H9 (cell line): ENCODE measurements at regions not wholly inside any gene's neighbourhood (a gene's known extent, or its start where the extent isn't known, plus 50 kb on each side); places are given as distances from the start of the nearest gene placed in this dataset.

Experiments
- DNase-seq: peaks from one replicate; pipeline ENCODE4 v3.0.0-alpha.2; 2017
- H2AFZ ChIP-seq: one replicate; pipeline ENCODE4 v1.6.1; 2013; ENCODE audit warnings: mild to moderate bottlenecking, low read length, control low read depth, moderate library complexity
- H2AK5ac ChIP-seq: 2 replicates; pipeline ENCODE4 v1.6.1; 2013; ENCODE audit warnings: low read length, control low read depth, mixed read lengths; ENCODE audit not compliant: insufficient read length
- H2BK120ac ChIP-seq: one replicate; pipeline ENCODE4 v1.6.1; 2013; ENCODE audit warnings: low read depth, mild to moderate bottlenecking, low read length, control low read depth, inconsistent platforms; ENCODE audit not compliant: poor library complexity, severe bottlenecking
- H2BK12ac ChIP-seq: 2 replicates; pipeline ENCODE4 v1.6.1; 2013; ENCODE audit warnings: low read length, control low read depth, mixed read lengths, low read depth; ENCODE audit not compliant: insufficient read length
- H2BK15ac ChIP-seq: 2 replicates; pipeline ENCODE4 v1.6.1; 2013; ENCODE audit warnings: low read depth, low read length, control low read depth
- H2BK20ac ChIP-seq: one replicate; pipeline ENCODE4 v1.6.1; 2013; ENCODE audit warnings: low read depth, mild to moderate bottlenecking, low read length, control low read depth, inconsistent platforms; ENCODE audit not compliant: poor library complexity, severe bottlenecking
- H2BK5ac ChIP-seq: 2 replicates; pipeline ENCODE4 v1.6.1; 2013; ENCODE audit warnings: low read length, control low read depth, mixed read lengths; ENCODE audit not compliant: insufficient read length
- H3K14ac ChIP-seq: 2 replicates; pipeline ENCODE4 v1.6.1; 2013; ENCODE audit warnings: low read length, control low read depth; ENCODE audit not compliant: insufficient read depth
- H3K18ac ChIP-seq: 2 replicates; pipeline ENCODE4 v1.6.1; 2013; ENCODE audit warnings: low read depth, mild to moderate bottlenecking, mixed read lengths, low read length, control low read depth; ENCODE audit not compliant: insufficient read length
- H3K23ac ChIP-seq: 2 replicates; pipeline ENCODE4 v1.6.1; 2013; ENCODE audit warnings: low read length, control low read depth, mixed read lengths, low read depth; ENCODE audit not compliant: insufficient read length
- H3K23me2 ChIP-seq: 2 replicates; pipeline ENCODE4 v1.6.1; 2013; ENCODE audit warnings: low read depth, mild to moderate bottlenecking, mixed read lengths, low read length, control low read depth; ENCODE audit not compliant: insufficient read length, poor library complexity, severe bottlenecking
- H3K27ac ChIP-seq: 2 replicates; pipeline ENCODE4 v1.5.1; 2013; ENCODE audit warnings: low read length, control low read depth, mixed read lengths, low read depth; ENCODE audit not compliant: insufficient read length
- H3K27me3 ChIP-seq: 2 replicates; pipeline ENCODE4 v1.6.1; 2013; ENCODE audit warnings: low read length, control low read depth, inconsistent platforms; ENCODE audit not compliant: insufficient read depth
- H3K4ac ChIP-seq: 2 replicates; pipeline ENCODE4 v1.6.1; 2013; ENCODE audit warnings: low read depth, mild to moderate bottlenecking, control low read depth, inconsistent platforms, low read length, moderate library complexity
- H3K4me1 ChIP-seq: 2 replicates; pipeline ENCODE4 v1.6.1; 2013; ENCODE audit warnings: low read length, control low read depth, inconsistent platforms; ENCODE audit not compliant: insufficient read depth
- H3K4me2 ChIP-seq: 2 replicates; pipeline ENCODE4 v1.6.1; 2013; ENCODE audit warnings: low read length, control low read depth, mixed read lengths; ENCODE audit not compliant: insufficient read length, insufficient read depth
- H3K56ac ChIP-seq: 2 replicates; pipeline ENCODE4 v1.6.1; 2013; ENCODE audit warnings: low read depth, mild to moderate bottlenecking, mixed read lengths, low read length, control low read depth; ENCODE audit not compliant: insufficient read length
- H3K79me1 ChIP-seq: 2 replicates; pipeline ENCODE4 v1.6.1; 2013; ENCODE audit warnings: low read depth, mild to moderate bottlenecking, moderate library complexity, low read length, control low read depth, inconsistent platforms; ENCODE audit not compliant: insufficient read depth, poor library complexity, severe bottlenecking
- H3K79me2 ChIP-seq: 2 replicates; pipeline ENCODE4 v1.6.1; 2013; ENCODE audit warnings: low read length, control low read depth, inconsistent platforms; ENCODE audit not compliant: insufficient read depth
- H3K9ac ChIP-seq: 2 replicates; pipeline ENCODE4 v1.6.1; 2013; ENCODE audit warnings: low read length, control low read depth, mixed read lengths; ENCODE audit not compliant: insufficient read length; ENCODE audit errors: extremely low read depth
- H3K9me3 ChIP-seq: one replicate; pipeline ENCODE4 v1.6.1; 2013; ENCODE audit warnings: low read depth, low read length, inconsistent platforms; ENCODE audit not compliant: control insufficient read depth
- H3T11ph ChIP-seq: one replicate; pipeline ENCODE4 v1.6.1; 2013; ENCODE audit warnings: mild to moderate bottlenecking, low read length, control low read depth, inconsistent platforms
- H4K20me1 ChIP-seq: one replicate; pipeline ENCODE4 v1.6.1; 2013; ENCODE audit not compliant: control insufficient read depth, insufficient read length, insufficient read depth
- H4K5ac ChIP-seq: 2 replicates; pipeline ENCODE4 v1.6.1; 2013; ENCODE audit warnings: low read depth, mild to moderate bottlenecking, mixed read lengths, low read length, control low read depth; ENCODE audit not compliant: insufficient read length
- H4K8ac ChIP-seq: replicated peaks from 2 replicates; pipeline ENCODE4 v1.6.1; 2013; ENCODE audit warnings: low read length, control low read depth, mixed read lengths, low read depth; ENCODE audit not compliant: insufficient read length
- H4K91ac ChIP-seq: 2 replicates; pipeline ENCODE4 v1.6.1; 2013; ENCODE audit warnings: low read depth, mild to moderate bottlenecking, moderate library complexity, mixed read lengths, low read length, control low read depth; ENCODE audit not compliant: insufficient read length
- H3K27ac Mint-ChIP-seq, 3 experiments: 2 replicates in 2 of 3; 3 replicates in 1 of 3; pipeline ENCODE4 v1.8.0; 2020 to 2021; ENCODE audit warnings: mixed read lengths in 3 of 3, mild to moderate bottlenecking in 1 of 3, moderate library complexity in 1 of 3
- H3K27me3 Mint-ChIP-seq: 2 replicates; pipeline ENCODE4 v1.8.0; 2021; ENCODE audit warnings: low read depth, mild to moderate bottlenecking, moderate library complexity, mixed read lengths
- H3K36me3 Mint-ChIP-seq, 3 experiments: 2 replicates in 2 of 3; 3 replicates in 1 of 3; pipeline ENCODE4 v1.8.0; 2020 to 2021; ENCODE audit warnings: low read depth in 3 of 3, mixed read lengths in 3 of 3; ENCODE audit not compliant: insufficient read depth in 1 of 3
- H3K4me1 Mint-ChIP-seq, 2 experiments: 2 replicates each; pipeline ENCODE4 v1.8.0; 2020; ENCODE audit warnings: mixed read lengths in 2 of 2
- H3K4me3 Mint-ChIP-seq, 2 experiments: 2 replicates in 1 of 2; 3 replicates in 1 of 2; pipeline ENCODE4 v1.8.0; 2020 to 2021; ENCODE audit warnings: mild to moderate bottlenecking in 2 of 2, mixed read lengths in 2 of 2, moderate library complexity in 1 of 2
- H3K9me3 Mint-ChIP-seq, 2 experiments: 2 replicates in 1 of 2; 3 replicates in 1 of 2; pipeline ENCODE4 v1.8.0; 2020; ENCODE audit warnings: mild to moderate bottlenecking in 2 of 2, mixed read lengths in 2 of 2, moderate library complexity in 1 of 2
- CTCF ChIP-seq: fragments of 200-600 bp; sonication (generic); conservative IDR thresholded peaks from 3 replicates; pipeline ENCODE4 v1.8.0; 2021; ENCODE audit warnings: antibody characterized with exemption, mild to moderate bottlenecking
- whole genome bisulfite sequencing: extraction: QIAGEN DNeasy Blood & Tissue Kit; methylation state at CpG from one replicate; pipeline ENCODE4 v1.1.7; 2013; ENCODE audit warnings: missing lambda C conversion rate, low lambda C conversion rate, mixed read lengths; ENCODE audit not compliant: insufficient read length; ENCODE audit errors: extremely low coverage; 5-methylcytosine and 5-hydroxymethylcytosine counted together

GRCh38 chrX:63930140-63930539, 145.1 kb upstream of the ARHGEF9 start:
- Histone ChIP-seq H3K4me2 (no peak overlapping the region), H4K8ac (no peak overlapping the region), H4K5ac (no peak overlapping the region), H3K56ac (no peak overlapping the region), H3K18ac (no peak overlapping the region), H3T11ph (no peak overlapping the region), H3K9me3 (peaks cover 68% of the 10 kb centered on the region), H3K9ac (no peak overlapping the region), H2BK15ac (no peak overlapping the region), H2AK5ac (no peak overlapping the region), H3K27ac (no peak overlapping the region), H3K14ac (no peak overlapping the region), H3K79me1 (no peaks in the 10 kb centered on the region), H4K91ac (no peak overlapping the region), H3K23me2 (no peaks in the 10 kb centered on the region), H3K23ac (no peak overlapping the region), H2BK12ac (no peak overlapping the region), H2BK20ac (no peak overlapping the region), H3K4me1 (no peaks in the 10 kb centered on the region), H2BK5ac (no peak overlapping the region), H2AFZ (no peak overlapping the region), H2BK120ac (no peak overlapping the region), H4K20me1 (no peaks in the 10 kb centered on the region), H3K79me2 (no peaks in the 10 kb centered on the region), H3K4ac (no peak overlapping the region), H3K27me3 (no peaks in the 10 kb centered on the region)
- TF ChIP-seq CTCF, result peak; percentile 72
- Mint-ChIP-seq H3K4me1 (peaks cover 14 to 18% of the 10 kb centered on the region in 2 experiments), H3K27me3 (no peaks in the 10 kb centered on the region; the same call in 1 of the 2 replicates), H3K36me3 (peaks cover 5 to 14% (median 5%) of the 10 kb centered on the region in 3 experiments), H3K27ac (no peak overlapping the region), H3K9me3 (peaks cover 77 to 81% of the 10 kb centered on the region in 2 experiments), H3K4me3 (no peak overlapping the region)
- WGBS, result no CpG with 5 or more reads among the region's 4 CpGs
- peak; percentile 41 for DNase-seq
